Erythroblast (primary cell): ENCODE measurements at regions not wholly inside any gene's neighbourhood (a gene's known extent, or its start where the extent isn't known, plus 50 kb on each side); places are given as distances from the start of the nearest gene placed in this dataset.

ENCODE experiments used
- GATA1 ChIP-seq: IDR thresholded peaks from 2 replicates; pipeline ENCODE4 v1.6.1; 2011; ENCODE audit warnings: low read depth, mild to moderate bottlenecking, control low read depth, low read length, moderate library complexity
- POLR2A ChIP-seq: IDR thresholded peaks from 2 replicates; pipeline ENCODE4 v1.6.1; 2011; ENCODE audit warnings: mild to moderate bottlenecking, low read length

- TF ChIP-seq POLR2A (no peak), GATA1 (no peak)
Measured at GRCh38 chr1:98055457-98055856, 134.6 kb upstream of the DPYD start.
